NB4 (cell line): ENCODE measurements at regions not wholly inside any gene's neighbourhood (a gene's known extent, or its start where the extent isn't known, plus 50 kb on each side); places are given as distances from the start of the nearest gene placed in this dataset.

Experiments used
- MYC ChIP-seq: IDR thresholded peaks from 2 replicates; pipeline ENCODE4 v1.6.1; 2011; ENCODE audit warnings: low read depth, low read length
- POLR2A ChIP-seq: IDR thresholded peaks from 2 replicates; pipeline ENCODE4 v1.6.1; 2011; ENCODE audit warnings: mild to moderate bottlenecking; ENCODE audit not compliant: insufficient read length; ENCODE audit errors: extremely low read depth
- TF ChIP-seq, protein P1 (sequence below): IDR thresholded peaks from one replicate; pipeline ENCODE4 v1.5.1; 2012; ENCODE audit warnings: low read depth, low read length

DNA sequence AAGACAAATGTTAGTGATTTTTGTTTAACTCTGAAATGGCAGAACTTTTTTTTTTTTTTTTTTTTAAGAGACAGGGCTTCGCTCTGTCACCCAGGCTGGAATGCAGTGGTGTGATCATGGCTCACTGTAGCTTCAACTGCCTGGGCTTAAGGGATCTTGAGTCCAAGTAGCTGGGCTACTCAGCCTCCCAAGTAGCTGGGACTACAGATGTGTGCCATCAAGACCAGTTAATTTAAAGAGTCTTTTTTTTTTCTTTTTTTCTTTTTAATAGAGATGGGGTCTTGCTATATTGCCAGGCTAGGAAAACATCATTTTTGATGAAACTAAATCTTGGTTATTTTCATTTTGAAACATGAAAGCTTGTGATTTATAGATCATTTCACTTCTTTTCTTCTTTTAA lies 91.6 kb upstream of the PTCH1 start:
- TF ChIP-seq, protein P1, sequence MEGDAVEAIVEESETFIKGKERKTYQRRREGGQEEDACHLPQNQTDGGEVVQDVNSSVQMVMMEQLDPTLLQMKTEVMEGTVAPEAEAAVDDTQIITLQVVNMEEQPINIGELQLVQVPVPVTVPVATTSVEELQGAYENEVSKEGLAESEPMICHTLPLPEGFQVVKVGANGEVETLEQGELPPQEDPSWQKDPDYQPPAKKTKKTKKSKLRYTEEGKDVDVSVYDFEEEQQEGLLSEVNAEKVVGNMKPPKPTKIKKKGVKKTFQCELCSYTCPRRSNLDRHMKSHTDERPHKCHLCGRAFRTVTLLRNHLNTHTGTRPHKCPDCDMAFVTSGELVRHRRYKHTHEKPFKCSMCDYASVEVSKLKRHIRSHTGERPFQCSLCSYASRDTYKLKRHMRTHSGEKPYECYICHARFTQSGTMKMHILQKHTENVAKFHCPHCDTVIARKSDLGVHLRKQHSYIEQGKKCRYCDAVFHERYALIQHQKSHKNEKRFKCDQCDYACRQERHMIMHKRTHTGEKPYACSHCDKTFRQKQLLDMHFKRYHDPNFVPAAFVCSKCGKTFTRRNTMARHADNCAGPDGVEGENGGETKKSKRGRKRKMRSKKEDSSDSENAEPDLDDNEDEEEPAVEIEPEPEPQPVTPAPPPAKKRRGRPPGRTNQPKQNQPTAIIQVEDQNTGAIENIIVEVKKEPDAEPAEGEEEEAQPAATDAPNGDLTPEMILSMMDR = no peak
- TF ChIP-seq POLR2A (no peak), MYC (no peak)
